GM19438 (cell line): ENCODE measurements at regions not wholly inside any gene's neighbourhood (a gene's known extent, or its start where the extent isn't known, plus 50 kb on each side); places are given as distances from the start of the nearest gene placed in this dataset.

Experiments
- ATAC-seq: cut with Tn5 transposase; IDR thresholded peaks from one replicate; pipeline ENCODE4 v1.9.1; 2021; ENCODE audit warnings: low read depth; ENCODE audit not compliant: unreplicated experiment

- ATAC-seq, result no peak
Measured at GRCh38 chr18:77439888-77440287, 190.2 kb downstream of the GALR1 start.

GRCh38 chr18:77442393-77442792 is 192.7 kb downstream of the GALR1 start:
- ATAC-seq, result no peak

DNA sequence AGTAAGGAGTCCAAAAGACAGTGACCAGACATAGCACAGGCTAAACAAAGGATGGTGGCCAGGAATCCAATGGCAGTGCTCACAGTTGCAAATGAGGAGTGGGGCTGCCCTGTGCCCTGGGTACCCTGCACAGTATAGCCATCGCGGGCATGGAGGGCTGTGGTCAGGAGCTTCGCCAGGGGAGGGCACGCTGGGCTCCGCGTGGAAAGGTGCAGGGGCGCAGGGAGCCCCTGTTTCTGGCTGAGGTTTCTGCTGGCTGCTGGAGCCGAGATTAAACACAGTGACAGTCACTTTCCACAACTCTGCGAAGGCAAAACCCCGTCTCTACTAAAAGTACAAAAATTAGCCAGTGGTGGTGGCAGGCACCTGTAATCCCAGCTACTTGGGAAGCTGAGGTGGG is 194.7 kb downstream of the GALR1 start:
- no peak for ATAC-seq

- no peak for ATAC-seq
Measured at GRCh38 chr18:77448046-77448445, 198.4 kb downstream of the GALR1 start.

- no peak for ATAC-seq
Measured at GRCh38 chr18:77455004-77455403, 205.4 kb downstream of the GALR1 start.

- no peak for ATAC-seq
Measured at GRCh38 chr18:77457681-77458080, 208.0 kb downstream of the GALR1 start.

GRCh38 chr18:77461062-77461688 is 211.5 kb downstream of the GALR1 start:
- ATAC-seq, result no peak

- ATAC-seq, result no peak
Measured at GRCh38 chr18:77464917-77465316, 215.3 kb downstream of the GALR1 start.

DNA sequence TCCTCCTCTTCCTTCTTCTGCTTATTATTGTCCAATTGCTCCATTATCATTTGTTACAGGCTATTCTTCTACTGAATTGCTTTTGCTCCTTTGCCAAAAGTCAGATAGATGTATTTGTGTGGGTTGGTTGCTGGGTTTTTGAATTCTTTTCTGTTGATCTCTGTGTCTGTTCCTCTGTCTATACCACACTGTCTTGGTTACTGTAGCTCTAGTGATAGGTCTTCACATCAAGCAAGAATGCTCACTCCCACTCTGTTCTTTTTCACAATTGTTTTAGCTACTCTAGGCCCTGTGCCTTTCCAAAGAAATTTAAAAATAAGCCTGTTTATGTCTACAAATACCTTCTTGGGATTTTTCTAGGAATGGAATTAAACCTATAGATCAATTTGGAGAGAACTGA is 217.2 kb downstream of the GALR1 start:
- no peak for ATAC-seq

DNA sequence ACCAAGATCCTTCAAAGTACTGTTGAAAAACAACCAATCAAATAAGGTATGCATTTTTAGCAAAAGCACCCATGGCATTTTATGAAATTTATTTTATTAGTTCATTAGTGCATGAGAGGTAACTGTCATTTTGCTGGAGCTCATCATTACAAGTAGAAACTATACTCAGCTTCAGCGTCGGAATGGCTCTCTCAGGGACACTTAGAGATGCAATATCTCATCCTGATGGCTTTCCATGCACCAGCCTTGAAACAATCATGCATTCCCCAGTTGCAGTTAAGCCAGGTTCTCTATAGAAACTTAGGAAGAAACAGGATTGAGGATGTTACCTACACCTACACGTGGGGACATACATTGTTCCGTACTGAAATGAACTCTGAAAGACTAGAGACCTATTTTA is 219.5 kb downstream of the GALR1 start:
- no peak for ATAC-seq

- no peak for ATAC-seq
Measured at GRCh38 chr18:77470569-77471413, 221.1 kb downstream of the GALR1 start.

- no peak for ATAC-seq
Measured at GRCh38 chr18:77472509-77472908, 222.9 kb downstream of the GALR1 start.

GRCh38 chr18:77478646-77479442 is 229.2 kb downstream of the GALR1 start:
- ATAC-seq, result no peak

DNA sequence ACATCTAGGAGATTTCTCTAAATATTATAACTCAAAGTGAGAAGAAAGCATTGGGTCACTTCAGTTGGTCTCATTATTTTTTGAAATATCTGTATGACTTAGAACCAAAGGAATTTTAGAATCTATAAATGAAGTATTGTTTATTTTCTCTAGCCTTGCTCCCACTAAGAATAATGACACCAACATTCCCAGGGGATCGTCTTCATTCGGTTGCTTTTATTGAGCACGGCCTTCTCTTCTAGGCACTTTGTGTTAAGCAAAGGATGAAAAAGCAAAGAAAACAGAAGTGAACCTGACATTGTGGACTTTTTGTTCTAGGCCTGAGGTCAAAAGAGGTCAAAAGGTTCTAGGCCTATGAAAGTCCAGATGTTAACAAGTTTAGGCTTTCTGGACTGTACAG is 231.9 kb downstream of the GALR1 start:
- ATAC-seq, result no peak

DNA sequence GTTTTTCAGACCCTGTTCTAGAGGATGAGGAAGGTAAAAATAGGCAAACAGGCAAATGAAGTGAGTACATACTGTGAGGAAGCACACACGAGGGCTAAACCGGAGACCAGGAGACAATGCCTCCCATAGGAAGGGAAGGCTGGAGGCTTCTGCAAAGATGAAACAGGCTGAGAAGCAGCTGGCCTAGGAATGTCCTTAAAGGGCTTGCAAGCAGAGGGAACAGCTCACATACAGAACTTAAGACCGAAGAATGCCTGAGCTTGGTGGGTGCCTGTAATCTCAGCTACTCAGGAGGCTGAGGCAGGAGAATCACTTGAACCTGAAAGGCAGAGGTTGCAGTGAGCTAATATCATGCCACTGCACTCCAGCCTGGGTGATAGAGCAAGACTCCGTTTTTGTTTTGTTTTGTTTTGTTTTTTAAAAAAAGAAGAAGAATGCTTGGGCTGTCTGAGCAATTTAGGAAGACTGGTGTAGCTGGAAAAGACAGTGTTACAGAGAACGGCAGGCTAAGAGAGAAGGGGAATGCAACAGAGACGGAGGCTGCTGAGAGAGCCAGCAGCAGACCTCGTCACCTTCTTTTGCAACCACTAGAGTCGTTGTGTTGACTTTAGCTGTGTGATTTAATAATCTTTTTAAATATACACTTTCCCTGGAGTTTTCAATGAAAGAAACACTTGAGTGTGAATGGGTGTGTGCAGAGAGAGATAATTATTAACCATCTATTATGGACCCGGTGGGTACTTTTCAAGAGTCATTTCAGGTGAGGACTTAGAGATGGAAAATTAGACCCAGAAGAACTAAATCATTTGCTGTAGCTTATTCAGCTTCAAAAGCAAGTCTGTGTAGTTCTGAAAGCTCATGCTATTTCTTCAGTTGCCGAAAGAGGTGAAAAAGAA is 232.8 kb downstream of the GALR1 start:
- no peak for ATAC-seq

GRCh38 chr18:77486985-77487384 is 237.3 kb downstream of the GALR1 start:
- ATAC-seq, result no peak

- ATAC-seq, result no peak
Measured at GRCh38 chr18:77487951-77488740, 238.5 kb downstream of the GALR1 start.

GRCh38 chr18:77495079-77495478 is 245.4 kb downstream of the GALR1 start:
- ATAC-seq, result no peak

- ATAC-seq, result no peak
Measured at GRCh38 chr18:77495982-77496690, 246.5 kb downstream of the GALR1 start.
